ENCODE measurements at regions not wholly inside any gene's neighbourhood (a gene's known extent, or its start where the extent isn't known, plus 50 kb on each side); places are given as distances from the start of the nearest gene placed in this dataset.

DNA sequence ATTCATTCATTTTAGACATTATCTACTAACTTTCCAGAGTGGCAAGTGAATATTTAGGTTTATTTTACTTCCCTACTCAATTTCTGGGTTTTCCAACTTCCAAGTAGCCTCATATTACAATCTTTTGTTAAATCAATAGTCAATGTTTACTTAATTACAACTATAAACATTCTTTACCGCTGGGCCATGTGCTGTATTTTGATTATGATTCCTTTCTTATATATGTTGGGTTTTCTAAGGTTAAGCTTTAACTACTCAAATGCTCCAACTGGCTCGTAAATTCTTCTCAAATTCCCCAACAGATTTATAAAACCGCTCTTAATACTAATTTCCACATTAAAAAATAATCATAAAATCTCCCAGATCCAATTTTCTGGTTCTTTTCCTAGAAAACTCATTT is 110.1 kb upstream of the ABCA1 start:
- Histone ChIP-seq H3K27ac (ENCODE audit: low read depth in 1 of 2, low read length in 2 of 2) (no peak overlapping the region), H3K27me3 (ENCODE audit: control insufficient read depth in 2 of 2, insufficient read depth in 2 of 2, low read length in 2 of 2) (no peaks in the 10 kb centered on the region), H3K9me3 (replicated peaks in 1 of 2; ENCODE audit: control insufficient read depth in 1 of 2, insufficient read depth in 1 of 2, low read length in 2 of 2) (peaks cover 6 to 8% of the 10 kb centered on the region in 2 donors), H3K9ac (ENCODE audit: insufficient read depth, low read length, poor library complexity, severe bottlenecking) (no peak overlapping the region), H2AFZ (ENCODE audit: insufficient read depth, low read depth, low read length, poor library complexity, severe bottlenecking) (no peak overlapping the region), H3K4me2 (replicated peaks; ENCODE audit: extremely low read depth, low read length, poor library complexity, severe bottlenecking) (no peak overlapping the region), H3K79me2 (ENCODE audit: insufficient read depth, low read length) (no peaks in the 10 kb centered on the region), H4K20me1 (ENCODE audit: insufficient read depth, low read length) (no peaks in the 10 kb centered on the region), H3K4me1 (ENCODE audit: control insufficient read depth in 1 of 2, insufficient read depth in 2 of 2, low read length in 2 of 2) (peaks cover 14 to 15% of the 10 kb centered on the region in 2 donors), H3K36me3 (replicated peaks in 1 of 2; ENCODE audit: control insufficient read depth in 1 of 2, insufficient read depth in 2 of 2, low read length in 2 of 2) (no peaks in the 10 kb centered on the region), H3K4me3 (replicated peaks in 1 of 3; ENCODE audit: low read depth in 2 of 3, low read length in 3 of 3) (no peak overlapping the region)
- Mint-ChIP-seq H3K27me3 (ENCODE audit: low read depth in 3 of 3) (no peaks in the 10 kb centered on the region), H3K9me3 (peaks cover 2 to 26% (median 9%) of the 10 kb centered on the region in 7 donors), H3K4me3 (no peak overlapping the region), H3K36me3 (peaks cover 2% of the 10 kb centered on the region in 2 donors), H3K4me1 (peaks cover 22% of the 10 kb centered on the region), H3K27ac (no peak overlapping the region)
- intact Hi-C loops (cut with micrococcal nuclease) = no loop called here
- TF ChIP-seq, protein P1, sequence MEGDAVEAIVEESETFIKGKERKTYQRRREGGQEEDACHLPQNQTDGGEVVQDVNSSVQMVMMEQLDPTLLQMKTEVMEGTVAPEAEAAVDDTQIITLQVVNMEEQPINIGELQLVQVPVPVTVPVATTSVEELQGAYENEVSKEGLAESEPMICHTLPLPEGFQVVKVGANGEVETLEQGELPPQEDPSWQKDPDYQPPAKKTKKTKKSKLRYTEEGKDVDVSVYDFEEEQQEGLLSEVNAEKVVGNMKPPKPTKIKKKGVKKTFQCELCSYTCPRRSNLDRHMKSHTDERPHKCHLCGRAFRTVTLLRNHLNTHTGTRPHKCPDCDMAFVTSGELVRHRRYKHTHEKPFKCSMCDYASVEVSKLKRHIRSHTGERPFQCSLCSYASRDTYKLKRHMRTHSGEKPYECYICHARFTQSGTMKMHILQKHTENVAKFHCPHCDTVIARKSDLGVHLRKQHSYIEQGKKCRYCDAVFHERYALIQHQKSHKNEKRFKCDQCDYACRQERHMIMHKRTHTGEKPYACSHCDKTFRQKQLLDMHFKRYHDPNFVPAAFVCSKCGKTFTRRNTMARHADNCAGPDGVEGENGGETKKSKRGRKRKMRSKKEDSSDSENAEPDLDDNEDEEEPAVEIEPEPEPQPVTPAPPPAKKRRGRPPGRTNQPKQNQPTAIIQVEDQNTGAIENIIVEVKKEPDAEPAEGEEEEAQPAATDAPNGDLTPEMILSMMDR (IDR thresholded peaks at IDR 0.05) = no peak
- WGBS (ENCODE audit: insufficient coverage) = 100% methylated on average over 1 of the region's 3 CpGs
- DNase-seq = no peak

DNA sequence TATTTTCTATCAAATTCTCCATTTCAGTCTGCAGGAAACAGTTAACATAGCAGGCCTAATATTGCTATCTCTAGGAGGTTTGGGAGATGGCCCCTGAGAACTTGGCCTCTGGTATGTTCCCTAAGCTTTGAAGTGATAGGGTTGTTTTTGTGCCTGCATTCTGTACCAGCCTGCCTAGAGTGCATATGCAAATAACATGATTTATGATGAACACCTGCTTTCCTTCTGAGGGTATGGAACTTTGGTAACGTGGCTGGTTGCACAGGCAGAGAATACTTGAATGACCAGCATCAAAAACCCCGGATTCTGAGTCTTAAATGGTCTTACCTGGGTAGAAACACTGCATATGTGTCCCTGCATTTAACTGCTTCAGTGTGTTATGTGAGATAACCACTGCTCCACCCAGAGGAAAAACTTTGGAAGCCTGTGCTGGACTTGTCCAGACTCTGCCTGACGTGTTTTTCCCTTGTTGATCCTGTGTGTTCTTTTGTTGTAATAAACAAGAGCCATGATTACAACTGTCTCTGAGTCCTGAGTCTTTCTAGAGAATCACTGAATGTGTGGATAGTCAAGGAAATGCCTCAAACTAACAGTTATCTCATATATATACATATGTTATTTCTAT is 111.3 kb upstream of the ABCA1 start:
- Histone ChIP-seq H3K36me3 (replicated peaks in 1 of 2; ENCODE audit: control insufficient read depth in 1 of 2, insufficient read depth in 2 of 2, low read length in 2 of 2) (no peaks in the 10 kb centered on the region), H3K27me3 (ENCODE audit: control insufficient read depth in 2 of 2, insufficient read depth in 2 of 2, low read length in 2 of 2) (no peaks in the 10 kb centered on the region), H3K9me3 (replicated peaks in 1 of 2; ENCODE audit: control insufficient read depth in 1 of 2, insufficient read depth in 1 of 2, low read length in 2 of 2) (peaks cover 0 to 6% of the 10 kb centered on the region in 2 donors), H3K79me2 (ENCODE audit: insufficient read depth, low read length) (no peaks in the 10 kb centered on the region), H3K9ac (ENCODE audit: insufficient read depth, low read length, poor library complexity, severe bottlenecking) (no peak overlapping the region), H4K20me1 (ENCODE audit: insufficient read depth, low read length) (no peaks in the 10 kb centered on the region), H2AFZ (ENCODE audit: insufficient read depth, low read depth, low read length, poor library complexity, severe bottlenecking) (no peak overlapping the region), H3K4me2 (replicated peaks; ENCODE audit: extremely low read depth, low read length, poor library complexity, severe bottlenecking) (no peak overlapping the region), H3K4me3 (replicated peaks in 1 of 3; ENCODE audit: low read depth in 2 of 3, low read length in 3 of 3) (no peak overlapping the region), H3K4me1 (ENCODE audit: control insufficient read depth in 1 of 2, insufficient read depth in 2 of 2, low read length in 2 of 2) (peaks cover 22 to 26% of the 10 kb centered on the region in 2 donors), H3K27ac (ENCODE audit: low read depth in 1 of 2, low read length in 2 of 2) (no peak overlapping the region)
- Mint-ChIP-seq H3K27ac (no peak overlapping the region), H3K4me1 (peaks cover 31% of the 10 kb centered on the region), H3K27me3 (ENCODE audit: low read depth in 3 of 3) (no peaks in the 10 kb centered on the region), H3K9me3 (peaks cover 0 to 18% (median 4%) of the 10 kb centered on the region in 7 donors), H3K36me3 (peaks cover 2% of the 10 kb centered on the region in 2 donors), H3K4me3 (no peak overlapping the region)
- TF ChIP-seq, protein P1 (IDR thresholded peaks at IDR 0.05) = no peak
- 90% methylated on average over 2 of the region's 3 CpGs for WGBS (ENCODE audit: insufficient coverage)
- intact Hi-C loops (cut with micrococcal nuclease) = no loop called here
- no peak for DNase-seq

Measured in CD14-positive monocyte (primary cell).